ENCODE measurements at regions not wholly inside any gene's neighbourhood (a gene's known extent, or its start where the extent isn't known, plus 50 kb on each side); places are given as distances from the start of the nearest gene placed in this dataset.

GRCh38 chr21:36207577-36208320 lies 51.1 kb downstream of the DOP1B start:
- no peak for DNase-seq

DNA sequence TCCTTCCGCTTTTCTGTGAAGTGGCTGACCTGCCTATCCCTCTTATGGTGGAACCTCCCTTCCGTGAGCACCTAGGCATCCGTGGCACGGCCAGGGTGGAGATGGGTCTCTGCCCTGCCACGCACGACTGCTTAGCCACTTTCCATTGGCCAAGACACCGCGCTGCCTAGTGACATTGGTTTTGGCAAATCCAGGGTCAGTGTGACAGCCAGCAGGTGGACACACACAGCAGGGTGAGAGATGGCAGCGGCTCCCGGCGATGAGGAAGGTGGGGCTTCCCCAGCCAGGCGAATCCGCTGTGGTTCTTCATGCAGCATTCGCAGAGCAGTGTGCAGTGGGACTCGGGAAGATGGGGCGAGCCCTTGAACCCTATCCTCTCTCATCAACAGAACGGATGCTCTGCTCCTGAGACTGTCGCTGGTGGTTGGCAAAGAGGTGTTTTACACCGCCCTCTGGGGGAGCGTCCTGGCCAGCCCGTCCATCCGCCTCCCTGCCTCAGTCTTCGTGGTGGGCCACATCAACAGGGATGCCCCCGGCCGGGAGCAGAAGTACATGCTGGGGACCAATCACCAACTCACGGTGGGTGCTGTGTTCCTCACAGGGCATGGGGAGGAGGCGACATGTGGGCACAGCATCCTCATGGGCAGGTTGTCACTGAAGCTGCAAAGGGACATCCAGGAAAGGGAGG lies 51.8 kb downstream of the DOP1B start:
- no peak for DNase-seq

- DNase-seq = peak; percentile 69
These were observed 53.1 kb downstream of the DOP1B start for GRCh38 chr21:36209626-36210171.

- DNase-seq = no peak
These were observed 54.4 kb downstream of the DOP1B start for GRCh38 chr21:36210779-36211659.

- DNase-seq = no peak
These were observed 55.3 kb downstream of the DOP1B start for GRCh38 chr21:36211660-36212512.

GRCh38 chr21:36212513-36212780 lies 55.8 kb downstream of the DOP1B start:
- no peak for DNase-seq

GRCh38 chr21:36214561-36214960 lies 57.9 kb downstream of the DOP1B start:
- DNase-seq = no peak

DNA sequence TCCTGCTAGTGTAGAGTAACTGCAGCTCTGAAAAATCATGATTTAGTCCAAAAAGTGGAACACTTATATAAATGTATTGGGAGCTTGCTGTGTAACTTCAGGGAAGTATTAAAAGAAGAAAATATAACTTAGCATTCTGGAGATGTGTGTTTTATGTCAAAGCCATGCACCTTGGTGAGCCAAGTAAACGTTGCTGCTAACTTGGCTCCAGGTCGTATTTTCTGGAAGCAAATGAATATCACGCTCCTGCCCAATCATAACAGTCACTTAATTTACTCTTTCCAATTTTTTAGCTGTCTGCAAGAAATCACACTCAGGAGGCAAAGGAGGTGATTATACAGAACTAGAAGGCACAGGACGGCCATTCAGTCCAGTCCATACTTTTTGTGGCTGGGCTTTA lies 61.1 kb downstream of the DOP1B start:
- no peak for DNase-seq

DNA sequence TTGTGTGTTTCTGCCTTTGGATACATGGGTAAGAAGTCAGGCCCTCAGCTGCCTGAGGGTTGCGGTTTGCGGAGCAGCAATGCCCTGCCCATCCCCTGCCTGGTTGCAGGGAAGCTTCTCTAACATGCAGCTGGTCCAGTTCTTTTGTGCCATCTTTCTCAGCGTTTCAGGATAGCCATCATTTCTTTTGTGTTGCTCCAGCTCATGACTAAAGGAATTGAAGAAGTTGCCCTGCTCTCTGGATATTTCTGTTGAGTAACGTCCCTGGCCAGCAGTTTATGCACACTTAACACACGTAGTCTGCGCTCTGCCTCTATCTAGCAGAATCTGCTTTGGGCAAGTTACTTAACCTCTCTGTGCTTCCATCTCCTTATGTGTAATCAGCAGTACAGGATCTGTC lies 62.1 kb downstream of the DOP1B start:
- DNase-seq = no peak

GRCh38 chr21:36223451-36223850 lies 66.8 kb downstream of the DOP1B start:
- DNase-seq = no peak

- DNase-seq = no peak
These were observed 72.6 kb downstream of the DOP1B start for GRCh38 chr21:36229181-36229580.

DNA sequence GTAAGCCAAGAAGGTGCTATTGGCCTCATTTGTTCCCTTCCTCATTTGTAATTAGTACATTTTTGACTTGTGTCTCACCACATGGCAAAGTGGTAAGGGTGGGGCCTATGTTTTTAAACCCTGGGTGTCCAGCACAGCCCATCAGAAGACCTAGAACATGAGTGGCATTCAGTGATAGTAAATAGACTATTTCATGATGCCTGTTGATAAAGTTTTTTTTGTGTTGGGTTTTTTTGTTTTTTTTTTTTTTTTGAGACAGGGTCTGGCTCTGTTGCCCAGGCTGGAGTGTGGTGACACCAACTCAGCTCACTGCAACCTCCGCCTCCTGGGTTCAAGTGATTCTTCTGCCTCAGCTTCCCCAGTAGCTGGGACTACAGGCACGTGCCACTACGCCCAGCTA lies 74.8 kb downstream of the DOP1B start:
- DNase-seq = peak; percentile 24

GRCh38 chr21:36232641-36233040 lies 76.0 kb downstream of the DOP1B start:
- DNase-seq = no peak

GRCh38 chr21:36235058-36235582 lies 78.5 kb downstream of the DOP1B start:
- DNase-seq = no peak

DNA sequence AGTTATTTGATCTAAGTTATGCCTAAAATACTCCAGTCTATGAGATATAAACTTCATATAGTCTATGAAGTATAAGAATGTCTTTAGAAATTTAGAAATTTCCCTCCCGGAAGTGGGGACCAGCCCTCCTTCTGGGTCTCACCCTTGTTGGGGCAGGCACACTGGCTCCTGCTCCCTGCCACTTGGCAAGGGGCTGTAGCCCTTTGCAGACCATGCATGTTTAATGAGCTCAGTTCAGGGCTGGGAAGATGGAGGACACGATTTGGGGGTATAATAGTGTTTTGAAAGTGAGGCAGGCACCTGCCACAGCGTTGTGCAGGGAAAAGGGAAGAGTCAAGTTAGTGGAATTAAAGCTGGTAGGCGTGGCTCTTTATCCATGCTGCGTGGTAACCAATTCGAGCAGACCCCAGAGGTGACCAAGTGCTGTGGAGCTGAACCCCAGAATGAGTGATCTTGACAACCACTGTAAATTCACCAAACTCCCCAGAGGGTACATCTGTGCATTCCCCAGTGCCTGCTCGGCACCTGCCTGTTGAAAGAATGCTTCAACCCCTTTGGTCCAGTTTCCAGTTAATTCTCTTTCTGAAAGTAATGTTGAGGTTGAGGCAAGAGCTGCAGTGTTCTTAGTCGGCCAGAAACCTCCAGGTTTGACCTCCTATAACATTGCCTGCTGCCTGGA lies 79.6 kb downstream of the DOP1B start:
- DNase-seq = no peak

DNA sequence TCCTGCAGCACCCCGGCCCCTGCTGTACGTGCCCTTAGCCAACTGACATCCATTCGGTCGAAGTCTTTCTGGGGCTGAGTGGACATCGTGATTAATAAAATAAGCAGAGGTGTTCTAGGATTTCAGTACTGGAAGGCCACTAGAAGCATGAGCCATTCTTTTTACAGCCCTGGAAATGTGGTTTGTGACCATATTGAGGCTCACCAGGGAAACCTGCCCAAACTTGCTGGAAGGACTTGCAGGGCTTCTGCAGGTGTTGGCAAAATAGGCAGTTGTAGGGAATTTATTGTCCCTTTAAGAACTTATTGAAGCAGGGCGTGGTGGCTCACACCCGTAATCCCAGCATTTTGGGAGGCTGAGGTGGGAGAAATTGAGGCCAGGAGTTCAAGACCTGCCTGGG lies 80.8 kb downstream of the DOP1B start:
- no peak for DNase-seq

- DNase-seq = no peak
These were observed 80.4 kb upstream of the MORC3 start for GRCh38 chr21:36239585-36239984.

GRCh38 chr21:36241717-36242116 lies 78.3 kb upstream of the MORC3 start:
- DNase-seq = no peak

- no peak for DNase-seq
These were observed 74.9 kb upstream of the MORC3 start for GRCh38 chr21:36245115-36245514.

DNA sequence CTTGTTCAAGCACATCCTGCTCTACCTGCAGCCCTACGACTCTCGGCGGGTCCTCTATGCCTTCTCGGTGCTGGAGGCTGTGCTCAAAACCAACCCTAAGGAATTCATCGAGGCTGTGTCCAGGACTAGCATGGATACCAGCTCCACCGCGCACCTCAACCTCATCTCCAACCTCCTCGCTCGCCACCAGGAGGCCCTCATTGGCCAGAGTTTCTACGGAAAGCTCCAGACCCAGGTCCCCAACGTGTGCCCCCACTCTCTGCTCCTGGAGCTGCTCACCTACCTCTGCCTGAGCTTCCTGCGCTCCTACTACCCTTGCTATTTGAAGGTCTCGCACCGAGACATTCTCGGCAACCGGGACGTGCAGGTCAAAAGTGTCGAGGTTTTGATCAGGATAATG lies 74.3 kb upstream of the MORC3 start:
- DNase-seq = no peak

- no peak for DNase-seq
These were observed 73.8 kb upstream of the MORC3 start for GRCh38 chr21:36246080-36246631.

Measured in hematopoietic multipotent progenitor cell treated with erythropoietin and hydrocortisone succinate and interleukin-3 and kit ligand, for 6 days (in vitro differentiated cells).